ENCODE measurements at regions not wholly inside any gene's neighbourhood (a gene's known extent, or its start where the extent isn't known, plus 50 kb on each side); places are given as distances from the start of the nearest gene placed in this dataset.

DNA sequence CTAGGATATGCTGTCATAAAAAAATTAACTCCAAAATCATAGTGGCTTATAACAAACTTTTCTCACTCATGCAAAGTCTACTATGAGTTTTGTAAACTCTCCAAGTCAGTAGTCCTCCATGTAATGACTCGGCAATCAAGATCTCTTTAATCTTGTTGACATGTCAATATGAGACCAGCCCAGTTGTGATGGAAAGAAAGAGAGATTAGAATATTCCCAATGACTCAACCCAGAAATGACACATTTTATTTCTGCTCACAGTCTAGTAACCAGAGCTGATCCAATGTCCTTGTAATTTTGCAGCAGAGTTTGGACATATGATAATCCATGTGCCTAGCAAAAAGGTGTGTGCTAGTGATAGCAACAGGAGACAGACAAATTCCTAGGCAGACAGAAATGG lies 112.6 kb upstream of the CNTN1 start:
- no peaks in the 10 kb centered on the region for H3K9me3 ChIP-seq (replicated peaks in 1 of 3)
- intact Hi-C loops (cut with DNase I) = no loop called here
- no peak for TF ChIP-seq POLR2A (IDR thresholded peaks at IDR 0.05)
- TF ChIP-seq, protein P1, sequence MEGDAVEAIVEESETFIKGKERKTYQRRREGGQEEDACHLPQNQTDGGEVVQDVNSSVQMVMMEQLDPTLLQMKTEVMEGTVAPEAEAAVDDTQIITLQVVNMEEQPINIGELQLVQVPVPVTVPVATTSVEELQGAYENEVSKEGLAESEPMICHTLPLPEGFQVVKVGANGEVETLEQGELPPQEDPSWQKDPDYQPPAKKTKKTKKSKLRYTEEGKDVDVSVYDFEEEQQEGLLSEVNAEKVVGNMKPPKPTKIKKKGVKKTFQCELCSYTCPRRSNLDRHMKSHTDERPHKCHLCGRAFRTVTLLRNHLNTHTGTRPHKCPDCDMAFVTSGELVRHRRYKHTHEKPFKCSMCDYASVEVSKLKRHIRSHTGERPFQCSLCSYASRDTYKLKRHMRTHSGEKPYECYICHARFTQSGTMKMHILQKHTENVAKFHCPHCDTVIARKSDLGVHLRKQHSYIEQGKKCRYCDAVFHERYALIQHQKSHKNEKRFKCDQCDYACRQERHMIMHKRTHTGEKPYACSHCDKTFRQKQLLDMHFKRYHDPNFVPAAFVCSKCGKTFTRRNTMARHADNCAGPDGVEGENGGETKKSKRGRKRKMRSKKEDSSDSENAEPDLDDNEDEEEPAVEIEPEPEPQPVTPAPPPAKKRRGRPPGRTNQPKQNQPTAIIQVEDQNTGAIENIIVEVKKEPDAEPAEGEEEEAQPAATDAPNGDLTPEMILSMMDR (IDR thresholded peaks at IDR 0.05) = no peak
- H3K27me3 ChIP-seq = no peaks in the 10 kb centered on the region
- H3K27ac ChIP-seq = no peak overlapping the region
- H3K36me3 ChIP-seq (replicated peaks in 1 of 2) = no peaks in the 10 kb centered on the region
- no peaks in the 10 kb centered on the region for H3K4me1 ChIP-seq (replicated peaks in 1 of 2)
- no peak overlapping the region for H3K4me3 ChIP-seq
- WGBS, 4 donors = 68 to 91% (median 77%) methylated on average over 1 of the region's 1 CpG
- DNase-seq = no peak

DNA sequence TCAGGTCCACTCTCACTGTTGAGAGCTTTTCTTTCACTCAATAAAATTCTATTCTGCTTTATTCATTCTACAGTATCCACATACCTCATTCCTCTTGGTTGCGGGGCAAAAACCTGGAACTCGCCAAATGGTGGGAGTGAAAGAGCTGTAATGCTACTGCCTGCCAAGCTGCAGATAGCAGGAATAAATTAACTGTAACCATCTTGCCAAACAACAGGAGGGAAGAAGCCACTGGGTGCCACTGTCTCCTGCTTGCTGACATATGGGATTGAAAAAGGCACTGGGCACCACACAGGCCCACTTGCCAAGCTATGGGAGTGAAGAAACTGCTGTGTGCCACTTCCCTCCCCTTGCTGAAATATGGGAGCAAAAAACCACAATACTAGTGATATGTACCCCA lies 111.9 kb upstream of the CNTN1 start:
- Histone ChIP-seq H3K27ac (no peak overlapping the region), H3K36me3 (replicated peaks in 1 of 2) (no peaks in the 10 kb centered on the region), H3K4me1 (replicated peaks in 1 of 2) (no peaks in the 10 kb centered on the region), H3K4me3 (no peak overlapping the region), H3K9me3 (replicated peaks in 1 of 3) (no peaks in the 10 kb centered on the region), H3K27me3 (no peaks in the 10 kb centered on the region)
- no peak for TF ChIP-seq POLR2A (IDR thresholded peaks at IDR 0.05)
- TF ChIP-seq, protein P1 (IDR thresholded peaks at IDR 0.05) = no peak
- no peak for DNase-seq
- WGBS, 4 donors = 92 to 96% (median 95%) methylated on average over 2 of the region's 2 CpGs
- intact Hi-C loops (cut with DNase I) = no loop called here

DNA sequence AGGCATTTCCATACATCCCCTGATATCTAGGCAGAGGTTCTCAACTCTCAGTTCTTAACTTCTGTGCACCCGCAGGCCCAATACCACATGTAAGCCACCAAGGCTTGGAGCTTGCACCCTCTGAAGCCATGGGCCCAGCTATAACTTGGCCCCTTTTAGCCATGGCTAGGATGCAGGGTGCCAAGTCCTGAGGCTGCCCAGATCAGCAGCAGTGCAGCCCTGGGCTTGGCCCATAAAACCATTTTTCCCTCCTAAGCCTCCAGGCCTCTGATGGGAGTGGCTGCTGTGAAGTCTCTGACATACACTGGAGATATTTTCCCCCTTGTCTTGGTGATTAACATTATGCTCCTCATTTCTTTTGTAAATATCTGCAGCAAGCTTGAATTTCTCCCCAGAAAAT lies 110.3 kb upstream of the CNTN1 start:
- DNase-seq = no peak
- H3K36me3 ChIP-seq (replicated peaks in 1 of 2) = no peaks in the 10 kb centered on the region
- no peaks in the 10 kb centered on the region for H3K4me1 ChIP-seq (replicated peaks in 1 of 2)
- intact Hi-C loops (cut with DNase I) = no loop called here
- TF ChIP-seq, protein P1 (IDR thresholded peaks at IDR 0.05) = no peak
- TF ChIP-seq POLR2A (IDR thresholded peaks at IDR 0.05) = no peak
- no peak overlapping the region for H3K4me3 ChIP-seq
- 88 to 100% (median 92%) methylated on average over 1 of the region's 1 CpG for WGBS, 4 donors
- H3K27me3 ChIP-seq = no peaks in the 10 kb centered on the region
- no peak overlapping the region for H3K27ac ChIP-seq
- no peaks in the 10 kb centered on the region for H3K9me3 ChIP-seq (replicated peaks in 1 of 3)

DNA sequence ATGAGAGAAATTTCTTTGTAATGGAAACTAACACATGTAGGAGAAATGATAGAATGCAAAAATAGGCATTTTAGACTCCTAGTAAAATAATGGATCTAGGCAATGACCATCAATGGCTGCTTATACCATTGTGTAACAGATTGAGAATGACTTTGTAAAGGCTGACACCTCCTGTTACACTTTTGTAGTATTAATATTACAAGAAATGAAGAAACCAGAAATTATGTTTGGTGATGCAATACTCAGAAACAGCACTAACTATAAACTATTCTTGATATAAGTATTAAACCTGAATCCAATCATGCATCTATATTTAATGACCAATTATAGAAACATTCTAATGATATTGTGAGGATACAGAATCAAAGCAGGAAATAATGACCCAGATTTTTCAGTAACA lies 108.5 kb upstream of the CNTN1 start:
- H3K9me3 ChIP-seq (replicated peaks in 1 of 3) = no peaks in the 10 kb centered on the region
- H3K27me3 ChIP-seq = no peaks in the 10 kb centered on the region
- H3K4me3 ChIP-seq = no peak overlapping the region
- no peaks in the 10 kb centered on the region for H3K4me1 ChIP-seq (replicated peaks in 1 of 2)
- no peak for DNase-seq
- intact Hi-C loops (cut with DNase I) = no loop called here
- H3K27ac ChIP-seq = no peak overlapping the region
- TF ChIP-seq, protein P1 (IDR thresholded peaks at IDR 0.05) = no peak
- TF ChIP-seq POLR2A (IDR thresholded peaks at IDR 0.05) = no peak
- H3K36me3 ChIP-seq (replicated peaks in 1 of 2) = no peaks in the 10 kb centered on the region
